ENCODE measurements at regions not wholly inside any gene's neighbourhood (a gene's known extent, or its start where the extent isn't known, plus 50 kb on each side); places are given as distances from the start of the nearest gene placed in this dataset.

DNA sequence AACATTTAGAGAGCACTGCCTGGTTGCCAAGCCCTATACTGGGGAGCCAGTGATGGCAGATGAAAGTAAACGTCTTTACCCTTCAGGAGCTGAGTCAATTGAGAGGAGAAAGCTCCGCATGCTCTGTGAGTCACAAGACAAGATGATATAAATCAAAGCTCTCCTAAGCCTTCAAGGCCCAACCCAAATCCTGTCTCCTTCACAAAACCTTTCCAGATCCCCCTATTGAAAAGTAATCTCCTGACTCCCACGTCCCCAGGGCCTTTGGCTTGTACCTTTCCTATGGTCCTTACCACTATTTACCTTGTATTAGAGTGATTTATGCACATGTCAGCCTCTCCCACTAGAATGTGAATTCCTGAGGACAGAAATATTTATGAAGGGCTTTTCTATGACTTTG, 230.1 kb upstream of the TENM4 start:
- TF ChIP-seq, protein P1, sequence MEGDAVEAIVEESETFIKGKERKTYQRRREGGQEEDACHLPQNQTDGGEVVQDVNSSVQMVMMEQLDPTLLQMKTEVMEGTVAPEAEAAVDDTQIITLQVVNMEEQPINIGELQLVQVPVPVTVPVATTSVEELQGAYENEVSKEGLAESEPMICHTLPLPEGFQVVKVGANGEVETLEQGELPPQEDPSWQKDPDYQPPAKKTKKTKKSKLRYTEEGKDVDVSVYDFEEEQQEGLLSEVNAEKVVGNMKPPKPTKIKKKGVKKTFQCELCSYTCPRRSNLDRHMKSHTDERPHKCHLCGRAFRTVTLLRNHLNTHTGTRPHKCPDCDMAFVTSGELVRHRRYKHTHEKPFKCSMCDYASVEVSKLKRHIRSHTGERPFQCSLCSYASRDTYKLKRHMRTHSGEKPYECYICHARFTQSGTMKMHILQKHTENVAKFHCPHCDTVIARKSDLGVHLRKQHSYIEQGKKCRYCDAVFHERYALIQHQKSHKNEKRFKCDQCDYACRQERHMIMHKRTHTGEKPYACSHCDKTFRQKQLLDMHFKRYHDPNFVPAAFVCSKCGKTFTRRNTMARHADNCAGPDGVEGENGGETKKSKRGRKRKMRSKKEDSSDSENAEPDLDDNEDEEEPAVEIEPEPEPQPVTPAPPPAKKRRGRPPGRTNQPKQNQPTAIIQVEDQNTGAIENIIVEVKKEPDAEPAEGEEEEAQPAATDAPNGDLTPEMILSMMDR (conservative IDR thresholded peaks at IDR 0.05 in 1 of 2, IDR thresholded peaks at IDR 0.05 in 1 of 2; ENCODE audit: extremely low read depth in 1 of 2, insufficient read depth in 1 of 2, low read depth in 1 of 2, low read length in 2 of 2): no peak
- TF ChIP-seq EZH2 (IDR thresholded peaks at IDR 0.05; ENCODE audit: borderline replicate concordance, low read length): no peak

Measured in mammary epithelial cell (primary cell).